Prostate gland (tissue), 2 donors: ENCODE measurements at regions not wholly inside any gene's neighbourhood (a gene's known extent, or its start where the extent isn't known, plus 50 kb on each side); places are given as distances from the start of the nearest gene placed in this dataset.

Experiments
- DNase-seq: peaks from one replicate; pipeline ENCODE4 v3.0.0-alpha.2; 2019; ENCODE audit warnings: low spot score
- H3K27ac ChIP-seq, 2 donors: fragments of 200-600 bp; sonication (generic); 2 replicates each; pipeline ENCODE4 v1.5.1; 2017 to 2019
- H3K27me3 ChIP-seq: fragments of 200-600 bp; sonication (generic); replicated peaks from 2 replicates; pipeline ENCODE4 v1.5.1; 2019; ENCODE audit not compliant: insufficient read depth
- H3K36me3 ChIP-seq, 2 donors: fragments of 200-600 bp; sonication (generic); 1 replicate in 1 of 2; 2 replicates in 1 of 2; pipeline versions ENCODE4 v1.5.1 to v1.8.1; 2017 to 2019
- H3K4me1 ChIP-seq: fragments of 200-600 bp; sonication (generic); replicated peaks from 2 replicates; pipeline ENCODE4 v1.5.1; 2019
- H3K4me3 ChIP-seq, 2 donors: fragments of 200-600 bp; sonication (generic); 2 replicates each; pipeline ENCODE4 v1.5.1; 2017 to 2019
- H3K9me3 ChIP-seq: fragments of 200-600 bp; sonication (generic); 2 replicates; pipeline ENCODE4 v1.5.1; 2017
- CTCF ChIP-seq, 4 experiments: fragments of 200-600 bp in 2 of 4; fragments of 450-650 bp in 2 of 4; sonication (generic) in 2 of 4; IDR thresholded peaks; 1 replicate in 3 of 4; 2 replicates in 1 of 4; pipeline ENCODE4 v1.5.1; 2016 to 2019; ENCODE audit warnings: antibody characterized with exemption in 4 of 4, mild to moderate bottlenecking in 2 of 4, moderate library complexity in 2 of 4
- POLR2A ChIP-seq: fragments of 450-650 bp; IDR thresholded peaks from one replicate; pipeline ENCODE4 v1.6.1; 2016; ENCODE audit warnings: antibody characterized with exemption, mild to moderate bottlenecking
- POLR2AphosphoS5 ChIP-seq: sonication (generic); formaldehyde crosslinking; IDR thresholded peaks from one replicate; pipeline ENCODE4 v1.6.1; 2017; ENCODE audit warnings: antibody characterized with exemption
- WGBS: methylation state at CpG from one replicate; pipeline ENCODE4 v1.1.5; 2018; 5-methylcytosine and 5-hydroxymethylcytosine counted together
- intact Hi-C: fragments of 100-400 bp; cut with DNase I; formaldehyde crosslinking; loops from one replicate; pipeline ENCODE4 v1.14.2; 2022

- no peak for DNase-seq
- no peaks in the 10 kb centered on the region for H3K4me1 ChIP-seq
- WGBS: 63% methylated on average over 7 of the region's 7 CpGs
Observed at GRCh38 chr21:31410499-31411131, 66.6 kb upstream of the TIAM1 start.

GRCh38 chr21:31409831-31410487 lies 65.9 kb upstream of the TIAM1 start:
- DNase-seq: no peak
- Histone ChIP-seq H3K36me3 (no peaks in the 10 kb centered on the region), H3K9me3 (no peaks in the 10 kb centered on the region), H3K27me3 (no peaks in the 10 kb centered on the region), H3K4me1 (no peaks in the 10 kb centered on the region), H3K27ac (no peak overlapping the region), H3K4me3 (no peak overlapping the region)
- 79% methylated on average over 9 of the region's 9 CpGs for WGBS
- intact Hi-C loops: no loop called here
- no peak for TF ChIP-seq CTCF (IDR thresholded peaks at IDR 0.05)

More at GRCh38 chr21:31410499-31411131, 66.6 kb upstream of the TIAM1 start:
- Histone ChIP-seq H3K27me3 (no peaks in the 10 kb centered on the region), H3K27ac (no peak overlapping the region), H3K4me3 (no peak overlapping the region), H3K36me3 (no peaks in the 10 kb centered on the region), H3K9me3 (no peaks in the 10 kb centered on the region)
- TF ChIP-seq POLR2A: no peak
- TF ChIP-seq POLR2AphosphoS5: no peak
- TF ChIP-seq CTCF (IDR thresholded peaks at IDR 0.05): no peak
- intact Hi-C loops: no loop called here

GRCh38 chr21:31408301-31409088 lies 64.4 kb upstream of the TIAM1 start:
- H3K4me3 ChIP-seq: no peak overlapping the region
- TF ChIP-seq POLR2AphosphoS5: no peak
- no peak for TF ChIP-seq CTCF (IDR thresholded peaks at IDR 0.05)
- no peak for TF ChIP-seq POLR2A
- H3K36me3 ChIP-seq: no peaks in the 10 kb centered on the region
- H3K27ac ChIP-seq: no peak overlapping the region
- H3K27me3 ChIP-seq: no peaks in the 10 kb centered on the region
- H3K9me3 ChIP-seq: no peaks in the 10 kb centered on the region
- DNase-seq: no peak
- WGBS: 81% methylated on average over 10 of the region's 10 CpGs
- intact Hi-C loops: no loop called here
- no peaks in the 10 kb centered on the region for H3K4me1 ChIP-seq

- TF ChIP-seq CTCF (IDR thresholded peaks at IDR 0.05): no peak
- no peak for TF ChIP-seq POLR2AphosphoS5
- no peak for TF ChIP-seq POLR2A
- DNase-seq: no peak
- Histone ChIP-seq H3K4me3 (no peak overlapping the region), H3K27ac (no peak overlapping the region), H3K9me3 (no peaks in the 10 kb centered on the region), H3K36me3 (no peaks in the 10 kb centered on the region), H3K27me3 (no peaks in the 10 kb centered on the region), H3K4me1 (no peaks in the 10 kb centered on the region)
- intact Hi-C loops: no loop called here
- 81% methylated on average over 2 of the region's 2 CpGs for WGBS
Observed at GRCh38 chr21:31406510-31406909, 62.4 kb upstream of the TIAM1 start.
